ENCODE measurements at regions not wholly inside any gene's neighbourhood (a gene's known extent, or its start where the extent isn't known, plus 50 kb on each side); places are given as distances from the start of the nearest gene placed in this dataset.
A peak's percentile ranks its signal among the peaks of the same experiment; 100 is the strongest.

DNA sequence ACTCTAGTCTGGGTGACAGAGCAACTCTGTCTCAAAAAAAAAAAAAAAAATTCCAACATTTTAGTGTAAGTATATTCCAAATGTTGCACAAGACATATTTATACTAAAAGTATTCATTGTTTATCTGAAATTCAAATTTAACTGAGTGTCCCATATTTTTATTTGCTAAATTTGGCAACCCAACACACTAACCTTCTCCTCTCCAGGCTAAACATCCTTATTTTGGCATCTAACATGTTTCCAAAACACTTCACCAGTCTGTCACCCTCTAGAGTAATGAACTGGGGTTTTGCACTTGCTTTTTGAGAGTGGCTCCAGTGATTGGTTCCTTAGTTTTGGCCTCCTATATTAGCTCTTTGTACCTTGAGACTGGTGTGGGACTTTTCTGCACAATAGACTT is 243.4 kb upstream of the SALL1 start:
- H3K27ac ChIP-seq (ENCODE audit: low read length) = no peak overlapping the region
- no peaks in the 10 kb centered on the region for H3K27me3 ChIP-seq (ENCODE audit: insufficient read depth, low read length)
- no peaks in the 10 kb centered on the region for H3K36me3 ChIP-seq (ENCODE audit: insufficient read depth, low read depth, low read length)
- no peak overlapping the region for H3K9ac ChIP-seq (ENCODE audit: low read depth, low read length)
- no peak overlapping the region for H3K4me3 ChIP-seq (ENCODE audit: low read length)
- peaks cover 29% of the 10 kb centered on the region; the same call in 1 of the 2 replicates for H3K4me1 ChIP-seq (ENCODE audit: insufficient read depth, low read length)
- H3K9me3 ChIP-seq (ENCODE audit: insufficient read depth, low read depth, low read length) = no peaks in the 10 kb centered on the region; the same call in 1 of the 2 replicates

DNA sequence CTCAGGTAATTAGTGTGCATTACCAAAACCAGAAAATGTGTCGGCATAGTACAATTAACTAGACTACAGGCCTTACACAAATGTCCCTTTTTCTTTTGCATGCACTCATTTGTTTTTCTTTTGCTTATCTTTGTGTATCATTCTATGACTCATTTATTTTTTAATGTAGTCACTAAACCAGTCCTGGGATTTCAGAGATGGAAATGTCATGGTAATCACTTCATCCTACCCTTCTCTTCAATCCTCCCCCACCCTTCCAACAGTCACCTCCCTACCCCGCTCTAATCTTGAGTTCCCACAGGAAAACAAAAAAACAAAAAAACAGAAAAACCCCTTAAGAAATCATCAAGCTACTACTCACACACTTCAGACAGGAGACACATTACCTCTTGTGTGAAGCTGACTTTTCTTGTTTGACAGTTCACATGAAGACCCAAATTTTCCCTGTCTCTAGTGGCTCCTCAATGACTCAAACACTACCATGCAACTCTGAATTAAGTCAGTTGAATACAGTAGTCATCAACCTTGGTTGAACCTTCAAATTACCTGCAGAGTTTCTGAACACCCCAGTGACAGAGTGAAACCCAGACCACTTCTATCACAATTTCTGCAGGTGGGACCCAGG is 242.4 kb upstream of the SALL1 start:
- H3K4me1 ChIP-seq (ENCODE audit: insufficient read depth, low read length) = peaks cover 31% of the 10 kb centered on the region; the same call in 1 of the 2 replicates
- H3K4me3 ChIP-seq (ENCODE audit: low read length) = peak overlapping the region; percentile 41; the same call in 1 of the 2 replicates
- H3K36me3 ChIP-seq (ENCODE audit: insufficient read depth, low read depth, low read length) = no peaks in the 10 kb centered on the region
- peak overlapping the region; percentile 84 for H3K27ac ChIP-seq (ENCODE audit: low read length)
- H3K9me3 ChIP-seq (ENCODE audit: insufficient read depth, low read depth, low read length) = peaks cover 4% of the 10 kb centered on the region; the same call in 1 of the 2 replicates
- no peaks in the 10 kb centered on the region for H3K27me3 ChIP-seq (ENCODE audit: insufficient read depth, low read length)
- H3K9ac ChIP-seq (ENCODE audit: low read depth, low read length) = peak overlapping the region; percentile 42; the same call in 1 of the 2 replicates

DNA sequence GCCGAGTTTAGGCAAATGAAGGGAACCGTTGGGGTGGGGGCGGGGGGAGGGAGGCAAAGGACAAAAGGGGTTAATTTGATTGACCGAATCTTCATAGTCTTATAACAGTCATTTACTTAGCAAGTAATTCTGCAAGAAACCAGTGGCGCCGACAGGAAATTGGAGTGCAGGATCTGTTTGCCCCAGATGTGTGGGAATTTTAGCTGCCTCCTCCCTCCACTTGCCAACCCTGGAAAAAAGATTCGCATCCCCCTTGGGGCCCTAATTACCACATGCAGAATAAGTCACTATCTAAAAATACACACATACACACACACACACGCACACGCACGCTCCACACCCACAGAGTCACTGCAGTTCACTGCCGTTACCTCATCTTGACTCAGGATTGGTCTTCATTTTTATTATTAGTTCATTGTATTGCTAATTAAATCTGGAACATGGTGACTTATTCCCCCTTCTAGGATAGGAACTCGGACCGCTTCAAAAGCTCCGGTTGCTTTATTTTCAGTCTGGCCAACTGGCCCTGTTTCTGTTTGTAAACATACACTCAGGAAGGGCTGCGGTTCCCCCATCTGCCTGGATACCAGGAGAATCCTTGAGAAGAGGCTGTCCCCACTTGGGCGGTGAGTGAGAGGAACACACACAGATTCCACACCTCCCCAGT is 241.6 kb upstream of the SALL1 start:
- Histone ChIP-seq H3K27ac (ENCODE audit: low read length) (peak overlapping the region; percentile 84), H3K36me3 (ENCODE audit: insufficient read depth, low read depth, low read length) (no peaks in the 10 kb centered on the region), H3K9ac (ENCODE audit: low read depth, low read length) (peak overlapping the region; percentile 42; the same call in 1 of the 2 replicates), H3K27me3 (ENCODE audit: insufficient read depth, low read length) (no peaks in the 10 kb centered on the region), H3K4me1 (ENCODE audit: insufficient read depth, low read length) (peaks cover 33% of the 10 kb centered on the region; the same call in 1 of the 2 replicates), H3K4me3 (ENCODE audit: low read length) (peak overlapping the region; percentile 41; the same call in 1 of the 2 replicates), H3K9me3 (ENCODE audit: insufficient read depth, low read depth, low read length) (peaks cover 4% of the 10 kb centered on the region; the same call in 1 of the 2 replicates)

DNA sequence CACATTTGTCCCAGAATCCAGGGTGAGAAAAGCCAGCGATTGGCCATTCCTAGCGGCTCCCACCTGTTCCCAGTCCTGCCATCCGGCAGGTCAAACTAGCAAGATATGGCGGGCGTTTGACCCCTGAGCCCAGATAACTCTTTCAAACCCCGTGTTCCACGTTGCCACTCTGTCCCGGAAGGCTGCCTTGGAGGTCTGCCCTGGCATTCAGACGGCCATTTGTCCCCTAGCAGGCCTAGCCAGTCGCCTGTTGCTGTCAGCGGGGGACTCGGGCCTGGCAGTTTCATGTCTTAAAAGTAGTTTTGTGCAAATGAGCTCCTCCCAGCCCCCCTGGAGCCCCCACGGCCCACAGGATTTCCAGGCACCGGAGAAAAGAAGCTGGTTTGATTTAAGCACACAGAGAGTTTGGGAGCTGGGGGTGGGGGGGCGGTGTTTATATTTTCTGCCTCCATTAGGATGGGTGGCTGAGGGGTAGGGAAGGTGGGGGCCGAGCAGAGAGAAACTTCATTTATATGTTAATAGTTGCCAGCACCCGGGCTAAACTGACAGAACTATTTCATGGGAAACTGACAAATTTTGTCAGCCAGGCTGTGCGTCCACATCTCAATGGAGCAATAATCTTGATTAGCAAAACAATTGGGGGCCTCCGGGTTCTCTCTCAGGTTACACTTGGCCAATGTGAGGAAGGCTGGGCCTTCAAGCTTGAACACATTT is 240.9 kb upstream of the SALL1 start:
- H3K27ac ChIP-seq (ENCODE audit: low read length) = peak overlapping the region; percentile 69
- peak overlapping the region; percentile 41; the same call in 1 of the 2 replicates for H3K4me3 ChIP-seq (ENCODE audit: low read length)
- H3K9ac ChIP-seq (ENCODE audit: low read depth, low read length) = peak overlapping the region; percentile 42
- H3K36me3 ChIP-seq (ENCODE audit: insufficient read depth, low read depth, low read length) = no peaks in the 10 kb centered on the region
- peaks cover 33% of the 10 kb centered on the region; the same call in 1 of the 2 replicates for H3K4me1 ChIP-seq (ENCODE audit: insufficient read depth, low read length)
- no peaks in the 10 kb centered on the region for H3K27me3 ChIP-seq (ENCODE audit: insufficient read depth, low read length)
- H3K9me3 ChIP-seq (ENCODE audit: insufficient read depth, low read depth, low read length) = peaks cover 4% of the 10 kb centered on the region; the same call in 1 of the 2 replicates

DNA sequence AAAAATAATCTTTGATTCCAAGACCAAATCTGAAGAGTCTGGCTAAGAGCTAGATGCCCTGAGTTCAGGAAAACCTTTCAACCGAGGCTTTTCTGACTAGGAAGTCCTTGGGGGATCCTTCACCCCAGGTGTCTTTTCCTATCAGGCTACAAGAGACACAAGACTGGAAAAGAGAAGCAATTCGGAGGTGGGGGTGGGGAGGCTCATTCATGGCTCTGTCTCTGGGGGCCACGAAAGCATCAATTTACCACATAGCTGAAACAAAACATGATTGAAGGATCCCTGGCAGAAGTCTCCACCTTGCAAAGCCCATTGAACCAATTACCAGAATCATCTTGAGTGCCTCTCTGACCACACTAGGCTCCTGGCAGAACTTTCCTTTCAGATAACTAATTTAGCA is 239.8 kb upstream of the SALL1 start:
- H3K27ac ChIP-seq (ENCODE audit: low read length) = peak overlapping the region; percentile 27

DNA sequence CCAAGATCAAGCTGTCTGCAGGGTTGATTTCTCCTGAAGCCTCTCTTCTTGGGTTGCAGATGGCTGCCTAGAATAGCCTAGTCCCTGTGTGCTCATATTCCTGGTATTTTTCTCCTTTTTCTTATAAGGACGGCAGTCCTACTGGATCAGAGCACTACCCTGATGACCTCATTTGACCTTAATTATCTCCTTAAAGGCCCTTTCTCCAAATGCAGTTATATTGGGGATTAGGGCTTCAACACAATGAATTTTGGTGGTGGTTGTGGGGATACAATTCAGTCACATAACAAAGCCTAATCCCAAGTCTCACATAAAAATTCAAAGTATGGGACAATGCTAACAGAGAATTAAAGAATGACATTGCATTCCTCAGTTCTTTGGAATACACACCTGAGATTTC is 238.8 kb upstream of the SALL1 start:
- Histone ChIP-seq H3K4me1 (ENCODE audit: insufficient read depth, low read length) (peaks cover 39% of the 10 kb centered on the region; the same call in 1 of the 2 replicates), H3K36me3 (ENCODE audit: insufficient read depth, low read depth, low read length) (no peaks in the 10 kb centered on the region), H3K9me3 (ENCODE audit: insufficient read depth, low read depth, low read length) (peaks cover 4% of the 10 kb centered on the region; the same call in 1 of the 2 replicates), H3K27me3 (ENCODE audit: insufficient read depth, low read length) (no peaks in the 10 kb centered on the region), H3K4me3 (ENCODE audit: low read length) (no peak overlapping the region), H3K27ac (ENCODE audit: low read length) (no peak overlapping the region), H3K9ac (ENCODE audit: low read depth, low read length) (no peak overlapping the region)

More for the DNA sequence above, 239.8 kb upstream of the SALL1 start:
- H3K9me3 ChIP-seq (ENCODE audit: insufficient read depth, low read depth, low read length) = peaks cover 4% of the 10 kb centered on the region; the same call in 1 of the 2 replicates
- no peaks in the 10 kb centered on the region for H3K36me3 ChIP-seq (ENCODE audit: insufficient read depth, low read depth, low read length)
- peaks cover 33% of the 10 kb centered on the region; the same call in 1 of the 2 replicates for H3K4me1 ChIP-seq (ENCODE audit: insufficient read depth, low read length)
- peak overlapping the region; percentile 54; the same call in 1 of the 2 replicates for H3K9ac ChIP-seq (ENCODE audit: low read depth, low read length)
- peak overlapping the region; percentile 18; the same call in 1 of the 2 replicates for H3K4me3 ChIP-seq (ENCODE audit: low read length)
- no peaks in the 10 kb centered on the region for H3K27me3 ChIP-seq (ENCODE audit: insufficient read depth, low read length)

DNA sequence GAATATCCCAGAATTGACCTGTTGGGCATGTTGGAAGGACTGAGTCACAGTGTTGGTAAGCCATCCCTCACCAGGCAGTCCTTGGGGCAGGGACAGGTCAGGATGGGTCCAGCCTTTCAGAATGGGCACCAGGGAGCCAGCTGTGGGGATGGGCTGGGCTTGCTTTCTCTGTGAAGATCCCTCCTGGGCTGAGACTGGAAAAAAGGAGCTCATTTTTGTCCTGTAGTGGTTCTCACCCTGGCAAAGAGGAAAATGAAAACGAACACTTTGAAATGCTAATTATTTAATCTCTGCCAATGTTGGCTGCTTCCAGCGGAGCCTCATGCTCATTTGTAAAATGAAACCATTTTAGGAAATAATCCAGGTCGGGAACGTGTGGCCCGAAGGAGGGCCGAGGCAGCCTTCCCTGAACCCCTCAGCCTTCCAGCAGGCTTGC is 237.5 kb upstream of the SALL1 start:
- Histone ChIP-seq H3K4me1 (ENCODE audit: insufficient read depth, low read length) (peaks cover 50% of the 10 kb centered on the region; the same call in 1 of the 2 replicates), H3K4me3 (ENCODE audit: low read length) (no peak overlapping the region), H3K27ac (ENCODE audit: low read length) (no peak overlapping the region), H3K27me3 (ENCODE audit: insufficient read depth, low read length) (no peaks in the 10 kb centered on the region), H3K9me3 (ENCODE audit: insufficient read depth, low read depth, low read length) (peaks cover 4% of the 10 kb centered on the region; the same call in 1 of the 2 replicates), H3K36me3 (ENCODE audit: insufficient read depth, low read depth, low read length) (no peaks in the 10 kb centered on the region), H3K9ac (ENCODE audit: low read depth, low read length) (no peak overlapping the region)

DNA sequence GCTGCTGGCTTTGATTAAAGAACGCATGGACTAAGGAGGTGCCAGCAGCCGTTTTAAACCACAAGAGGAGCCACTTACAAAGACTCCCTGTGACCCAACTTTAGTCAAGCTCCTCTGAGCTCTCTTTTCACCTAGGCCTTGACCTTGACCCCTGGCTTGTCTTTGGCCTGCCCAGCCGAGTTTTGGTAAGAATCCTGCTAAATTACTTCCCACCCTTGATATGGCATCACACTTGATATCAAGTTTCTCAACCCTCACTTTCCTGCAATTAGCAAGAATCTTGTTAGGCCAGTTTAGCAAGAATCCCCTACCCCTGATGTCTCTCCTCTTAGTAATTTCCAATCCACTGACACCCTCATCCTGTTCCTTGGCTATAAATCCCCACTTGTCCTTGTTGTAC is 232.8 kb upstream of the SALL1 start:
- Histone ChIP-seq H3K4me1 (ENCODE audit: insufficient read depth, low read length) (peaks cover 36% of the 10 kb centered on the region), H3K4me3 (ENCODE audit: low read length) (no peak overlapping the region), H3K27ac (ENCODE audit: low read length) (no peak overlapping the region), H3K27me3 (ENCODE audit: insufficient read depth, low read length) (no peaks in the 10 kb centered on the region), H3K36me3 (ENCODE audit: insufficient read depth, low read depth, low read length) (no peaks in the 10 kb centered on the region), H3K9ac (ENCODE audit: low read depth, low read length) (no peak overlapping the region), H3K9me3 (ENCODE audit: insufficient read depth, low read depth, low read length) (no peaks in the 10 kb centered on the region)

DNA sequence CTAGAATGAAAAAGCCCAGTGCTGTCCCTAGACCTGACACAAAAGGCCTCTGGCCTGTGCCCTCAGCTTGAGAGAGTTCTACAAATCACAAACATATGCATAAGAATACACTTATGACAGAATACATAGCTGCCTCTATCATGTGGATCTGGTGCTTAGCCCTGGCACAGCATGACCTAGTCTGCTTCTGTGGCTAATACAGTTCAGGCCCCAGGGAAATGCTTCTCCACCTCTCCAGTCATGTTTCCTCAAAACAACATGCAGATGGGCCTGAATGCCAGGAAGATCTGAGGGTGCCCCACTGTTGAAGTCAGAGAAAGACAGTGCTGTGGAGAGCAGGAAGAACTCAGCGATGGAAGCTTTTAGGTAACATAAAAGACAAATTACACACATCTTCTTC is 231.9 kb upstream of the SALL1 start:
- Histone ChIP-seq H3K9ac (ENCODE audit: low read depth, low read length) (no peak overlapping the region), H3K4me1 (ENCODE audit: insufficient read depth, low read length) (peaks cover 32% of the 10 kb centered on the region), H3K4me3 (ENCODE audit: low read length) (no peak overlapping the region), H3K36me3 (ENCODE audit: insufficient read depth, low read depth, low read length) (no peaks in the 10 kb centered on the region), H3K27ac (ENCODE audit: low read length) (no peak overlapping the region), H3K9me3 (ENCODE audit: insufficient read depth, low read depth, low read length) (no peaks in the 10 kb centered on the region), H3K27me3 (ENCODE audit: insufficient read depth, low read length) (no peaks in the 10 kb centered on the region)

DNA sequence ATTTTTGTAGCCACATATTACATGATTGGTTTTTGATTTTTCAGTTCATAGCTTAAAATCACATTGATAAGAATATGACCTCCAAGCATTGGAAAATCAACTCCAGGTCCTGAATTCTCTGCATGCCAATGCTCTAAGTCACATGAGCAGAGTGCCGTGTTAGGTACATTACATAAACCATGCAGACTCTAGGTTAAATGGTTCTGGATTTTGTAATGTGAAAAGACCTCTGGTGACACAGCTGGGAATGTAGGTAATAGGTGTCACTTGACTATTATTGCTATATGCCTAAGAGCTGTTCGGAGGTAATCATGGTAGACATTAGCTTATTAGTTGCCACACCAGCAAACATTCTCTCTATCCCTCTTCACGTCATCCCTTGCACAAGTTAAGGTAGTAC is 231.1 kb upstream of the SALL1 start:
- H3K27me3 ChIP-seq (ENCODE audit: insufficient read depth, low read length) = no peaks in the 10 kb centered on the region
- H3K4me3 ChIP-seq (ENCODE audit: low read length) = no peak overlapping the region
- H3K9ac ChIP-seq (ENCODE audit: low read depth, low read length) = no peak overlapping the region
- no peak overlapping the region for H3K27ac ChIP-seq (ENCODE audit: low read length)
- H3K4me1 ChIP-seq (ENCODE audit: insufficient read depth, low read length) = peaks cover 32% of the 10 kb centered on the region
- no peaks in the 10 kb centered on the region for H3K9me3 ChIP-seq (ENCODE audit: insufficient read depth, low read depth, low read length)
- H3K36me3 ChIP-seq (ENCODE audit: insufficient read depth, low read depth, low read length) = no peaks in the 10 kb centered on the region

DNA sequence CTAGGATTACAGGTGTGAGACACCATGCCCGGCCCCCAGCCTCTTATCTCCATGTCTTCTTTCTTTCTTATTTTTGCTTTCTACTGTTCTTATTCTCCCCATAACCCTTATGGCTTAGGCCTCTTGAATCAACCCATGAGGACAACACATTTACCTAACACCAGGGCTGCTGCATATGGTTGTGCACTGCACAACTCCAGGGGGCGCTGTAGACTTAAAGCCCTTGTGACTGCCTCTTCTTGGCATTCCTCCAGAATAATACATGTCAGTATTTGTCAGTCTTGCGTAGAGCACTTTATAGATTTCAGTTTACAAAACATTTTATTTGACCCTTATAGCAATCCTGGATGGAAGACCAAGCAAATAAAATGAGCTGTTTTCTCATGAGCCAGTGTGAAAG is 225.0 kb upstream of the SALL1 start:
- no peaks in the 10 kb centered on the region for H3K27me3 ChIP-seq (ENCODE audit: insufficient read depth, low read length)
- no peaks in the 10 kb centered on the region for H3K36me3 ChIP-seq (ENCODE audit: insufficient read depth, low read depth, low read length)
- H3K9me3 ChIP-seq (ENCODE audit: insufficient read depth, low read depth, low read length) = no peaks in the 10 kb centered on the region
- no peak overlapping the region for H3K27ac ChIP-seq (ENCODE audit: low read length)
- no peak overlapping the region for H3K9ac ChIP-seq (ENCODE audit: low read depth, low read length)
- H3K4me3 ChIP-seq (ENCODE audit: low read length) = no peak overlapping the region
- no peaks in the 10 kb centered on the region for H3K4me1 ChIP-seq (ENCODE audit: insufficient read depth, low read length)
